ENCODE measurements at regions not wholly inside any gene's neighbourhood (a gene's known extent, or its start where the extent isn't known, plus 50 kb on each side); places are given as distances from the start of the nearest gene placed in this dataset.

DNA sequence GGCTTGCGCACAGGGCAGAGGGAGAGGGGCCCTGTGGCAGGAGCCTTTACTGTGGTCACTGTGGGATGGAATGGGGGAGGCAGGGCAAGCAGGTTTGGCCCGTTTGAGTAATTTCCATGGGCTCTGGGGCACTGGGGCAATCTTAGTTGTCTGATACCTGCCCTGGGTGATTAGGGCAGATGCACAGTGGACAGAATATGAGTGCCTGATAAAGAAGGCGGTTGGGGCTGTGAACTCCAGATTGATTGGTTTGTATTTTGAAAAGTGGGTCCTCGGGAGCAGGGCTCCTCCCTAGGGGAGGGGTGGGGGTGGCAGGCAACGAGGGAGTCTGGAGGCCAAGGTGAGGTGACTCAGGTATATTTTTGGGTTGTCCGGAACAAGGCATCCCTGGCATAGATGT, 247.5 kb downstream of the NSG2 start:
- no peak for DNase-seq

DNA sequence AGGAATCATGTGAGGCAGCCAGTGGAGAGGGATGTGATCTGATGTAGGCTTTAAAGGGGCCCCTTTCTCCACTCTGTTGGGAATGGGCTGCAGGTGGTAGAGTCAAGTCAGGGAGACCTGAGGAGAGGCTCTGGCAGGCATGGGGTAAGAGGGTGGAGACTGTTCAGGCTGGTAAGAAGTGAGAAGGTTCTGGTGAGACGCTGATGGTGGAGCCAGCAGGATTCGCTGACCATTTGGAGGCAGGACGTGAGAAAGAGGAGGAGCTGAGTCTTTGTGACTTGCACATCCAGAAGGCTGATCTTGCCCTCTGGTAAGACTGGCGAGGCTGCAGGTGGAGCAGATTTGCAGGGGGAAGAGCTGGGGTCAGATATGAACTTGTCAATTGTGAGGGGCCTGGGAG, 248.0 kb downstream of the NSG2 start:
- DNase-seq, result no peak

DNA sequence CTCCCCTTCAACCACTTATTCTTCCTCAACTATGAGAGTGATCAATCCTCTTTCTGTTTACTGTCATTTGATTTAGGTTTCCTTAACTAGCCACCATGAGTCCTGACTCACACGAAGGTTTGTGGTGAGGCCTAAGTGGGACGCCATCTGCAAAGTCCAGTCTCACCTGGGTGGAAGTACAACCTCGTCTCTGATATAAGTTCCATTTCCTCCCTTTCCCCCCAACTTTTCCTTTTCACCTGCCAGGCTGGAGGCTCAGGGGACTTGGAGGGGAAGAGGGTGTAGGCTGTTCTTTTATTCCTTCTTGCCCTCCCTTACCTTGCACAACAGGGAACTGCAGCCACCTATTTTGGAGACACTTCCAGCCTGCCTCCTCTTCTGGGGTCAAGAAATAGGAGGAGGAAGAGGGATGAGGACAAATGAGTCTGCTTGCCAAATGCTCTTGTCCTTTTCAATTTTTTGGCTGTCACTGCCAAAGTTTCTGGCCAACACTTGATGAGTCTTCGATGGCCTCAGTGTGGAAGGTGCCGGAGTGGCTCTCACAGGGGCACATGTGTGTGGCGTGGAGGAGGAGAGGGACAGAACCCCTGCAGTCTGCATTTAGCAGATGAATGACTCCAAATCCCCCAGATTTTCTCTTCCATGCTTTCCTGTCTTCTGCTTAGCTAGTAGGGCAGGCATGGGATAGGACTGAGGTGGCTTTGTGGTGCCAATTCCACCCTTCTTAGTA, 249.6 kb downstream of the NSG2 start:
- DNase-seq, result no peak

GRCh38 chr5:174295702-174296436, 250.4 kb downstream of the NSG2 start:
- no peak for DNase-seq

- no peak for DNase-seq
These were observed 254.8 kb downstream of the NSG2 start for GRCh38 chr5:174300118-174300940.

GRCh38 chr5:174300941-174301761, 255.6 kb downstream of the NSG2 start:
- DNase-seq, result no peak

GRCh38 chr5:174301848-174302625, 256.5 kb downstream of the NSG2 start:
- DNase-seq, result no peak

GRCh38 chr5:174303035-174303434, 257.5 kb downstream of the NSG2 start:
- DNase-seq, result no peak

- no peak for DNase-seq
These were observed 258.0 kb downstream of the NSG2 start for GRCh38 chr5:174303437-174304045.

GRCh38 chr5:174305241-174305681, 259.8 kb downstream of the NSG2 start:
- no peak for DNase-seq

- no peak for DNase-seq
These were observed 261.0 kb downstream of the NSG2 start for GRCh38 chr5:174306345-174307030.

- no peak for DNase-seq
These were observed 261.5 kb downstream of the NSG2 start for GRCh38 chr5:174307031-174307408.

DNA sequence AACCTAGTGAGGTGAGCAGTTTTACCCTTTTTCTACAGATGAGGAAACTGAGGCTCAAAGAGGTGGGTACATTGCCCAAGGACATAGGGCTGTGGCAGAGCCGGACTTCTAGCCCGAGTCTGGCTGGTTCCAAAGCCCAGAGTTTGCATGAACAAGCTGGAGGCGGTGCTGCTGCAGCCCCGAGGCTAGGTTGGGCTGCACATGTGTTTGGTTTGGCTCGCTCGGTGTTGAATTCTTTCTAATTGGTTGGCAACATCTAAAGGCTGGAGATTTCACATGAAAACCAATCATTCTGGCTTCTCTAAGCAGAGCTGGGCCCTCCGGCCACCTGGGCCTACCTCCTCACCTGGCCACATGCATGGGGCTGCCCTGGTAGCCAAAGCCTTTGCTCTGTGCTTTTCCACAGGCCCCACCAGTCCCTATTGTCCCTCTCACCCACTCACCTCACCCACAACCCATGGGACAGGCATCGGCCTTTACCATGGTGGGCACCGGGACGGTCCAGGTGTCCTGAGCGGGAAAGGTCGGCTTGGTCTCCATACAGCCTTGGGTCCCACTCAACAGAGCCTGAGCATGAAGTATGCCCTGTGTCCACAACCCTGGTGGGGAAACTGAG, 262.3 kb downstream of the NSG2 start:
- DNase-seq, result no peak

- DNase-seq, result no peak
These were observed 263.8 kb downstream of the NSG2 start for GRCh38 chr5:174309131-174309795.

GRCh38 chr5:174310243-174310642, 264.7 kb downstream of the NSG2 start:
- no peak for DNase-seq

DNA sequence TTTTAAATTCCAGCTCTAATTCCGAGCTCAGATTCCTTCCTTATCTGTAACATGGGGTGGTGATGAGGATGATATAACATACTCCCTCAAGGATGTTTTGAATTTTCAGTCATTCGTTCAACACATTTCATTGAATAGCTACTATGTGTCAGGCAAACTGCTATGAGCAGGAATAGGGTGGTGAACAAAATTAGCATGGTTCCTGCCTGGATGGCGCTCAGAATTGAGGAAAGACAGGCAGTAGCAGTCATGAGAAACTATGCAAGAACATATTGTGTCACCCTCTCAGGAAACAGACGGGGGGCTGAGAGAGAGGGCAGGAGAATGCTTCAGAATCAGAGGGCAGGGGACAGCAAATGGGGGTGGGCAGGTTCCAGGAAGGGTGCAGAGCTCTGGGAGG, 265.2 kb downstream of the NSG2 start:
- no peak for DNase-seq

GRCh38 chr5:174311121-174311520, 265.6 kb downstream of the NSG2 start:
- DNase-seq, result no peak

GRCh38 chr5:174311531-174312269, 266.2 kb downstream of the NSG2 start:
- DNase-seq, result peak in 1 of 2 experiments; percentile 36

- no peak for DNase-seq
These were observed 266.7 kb downstream of the NSG2 start for GRCh38 chr5:174312270-174312617.
